ENCODE measurements at regions not wholly inside any gene's neighbourhood (a gene's known extent, or its start where the extent isn't known, plus 50 kb on each side); places are given as distances from the start of the nearest gene placed in this dataset.

- no peak for ATAC-seq
- no peak for DNase-seq
- Histone ChIP-seq H3K9me3 (no peaks in the 10 kb centered on the region), H3K4me1 (no peaks in the 10 kb centered on the region), H3K4me3 (no peak overlapping the region), H3K27ac (no peak overlapping the region), H3K36me3 (no peaks in the 10 kb centered on the region), H3K27me3 (no peaks in the 10 kb centered on the region)
- intact Hi-C loops (cut with DNase I) = no loop called here
- no peak for TF ChIP-seq CTCF (IDR thresholded peaks at IDR 0.05)
Measured at GRCh38 chr7:122211362-122211761, 67.3 kb upstream of the AASS start.

GRCh38 chr7:122206985-122207384, 62.9 kb upstream of the AASS start:
- no peak overlapping the region for H3K4me3 ChIP-seq
- no peaks in the 10 kb centered on the region for H3K9me3 ChIP-seq
- H3K27ac ChIP-seq = no peak overlapping the region
- H3K4me1 ChIP-seq = no peaks in the 10 kb centered on the region
- H3K36me3 ChIP-seq = no peaks in the 10 kb centered on the region
- DNase-seq (no peak), ATAC-seq (no peak)
- intact Hi-C loops (cut with DNase I) = no loop called here
- no peaks in the 10 kb centered on the region for H3K27me3 ChIP-seq
- TF ChIP-seq CTCF (IDR thresholded peaks at IDR 0.05) = no peak

DNA sequence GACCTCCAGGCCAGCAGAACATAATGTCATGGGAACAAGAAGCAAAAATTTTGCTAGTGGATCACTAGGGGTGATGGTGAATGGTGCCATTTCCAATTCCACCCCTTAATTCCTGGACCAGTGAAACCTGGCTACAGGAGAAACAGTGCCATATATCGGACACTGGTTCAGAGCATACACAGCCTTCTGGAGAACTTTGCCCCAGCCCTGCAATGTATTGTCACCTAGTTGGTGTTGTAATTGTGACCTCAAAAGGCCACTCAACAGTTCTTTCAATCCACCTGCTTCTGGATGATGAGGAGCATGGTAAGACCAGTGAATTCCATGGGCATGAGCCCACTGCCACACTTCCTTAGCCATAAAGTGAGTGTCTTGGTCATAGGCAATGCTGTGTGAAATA, 59.8 kb upstream of the AASS start:
- no peaks in the 10 kb centered on the region for H3K9me3 ChIP-seq
- intact Hi-C loops (cut with DNase I) = no loop called here
- no peak for ATAC-seq
- H3K4me1 ChIP-seq = no peaks in the 10 kb centered on the region
- no peak for DNase-seq
- H3K36me3 ChIP-seq = no peaks in the 10 kb centered on the region
- no peak overlapping the region for H3K27ac ChIP-seq
- TF ChIP-seq CTCF (IDR thresholded peaks at IDR 0.05) = no peak
- no peak overlapping the region for H3K4me3 ChIP-seq
- H3K27me3 ChIP-seq = no peaks in the 10 kb centered on the region

- Histone ChIP-seq H3K36me3 (no peaks in the 10 kb centered on the region), H3K27me3 (no peaks in the 10 kb centered on the region), H3K27ac (no peak overlapping the region), H3K4me3 (no peak overlapping the region), H3K9me3 (no peaks in the 10 kb centered on the region), H3K4me1 (no peaks in the 10 kb centered on the region)
- no peak for DNase-seq
- intact Hi-C loops (cut with DNase I) = no loop called here
- no peak for ATAC-seq
- TF ChIP-seq CTCF (IDR thresholded peaks at IDR 0.05) = no peak
Measured at GRCh38 chr7:122200888-122201287, 56.8 kb upstream of the AASS start.

DNA sequence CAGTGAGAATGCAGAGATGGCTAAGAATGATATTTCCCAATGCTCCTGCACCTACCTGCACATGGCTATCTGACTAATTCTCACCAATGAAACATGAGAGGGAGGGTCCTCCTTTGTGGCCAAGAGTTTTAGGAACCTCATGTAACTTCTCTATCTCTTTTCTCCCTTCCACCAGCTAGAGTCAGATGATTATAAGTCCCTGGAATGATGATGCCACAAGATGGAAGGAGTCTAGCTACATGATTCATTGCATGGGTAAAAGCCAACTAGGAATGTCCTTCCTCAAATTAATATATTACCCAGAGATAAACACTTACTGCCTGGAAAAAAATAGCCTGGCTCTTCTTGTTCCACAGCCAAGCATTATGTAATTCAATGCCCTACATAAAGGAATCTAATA, 55.1 kb upstream of the AASS start:
- Histone ChIP-seq H3K4me3 (no peak overlapping the region), H3K9me3 (no peaks in the 10 kb centered on the region), H3K27ac (no peak overlapping the region), H3K27me3 (no peaks in the 10 kb centered on the region), H3K4me1 (no peaks in the 10 kb centered on the region), H3K36me3 (no peaks in the 10 kb centered on the region)
- intact Hi-C loops (cut with DNase I) = no loop called here
- DNase-seq (no peak), ATAC-seq (peak; percentile 54)
- no peak for TF ChIP-seq CTCF (IDR thresholded peaks at IDR 0.05)

DNA sequence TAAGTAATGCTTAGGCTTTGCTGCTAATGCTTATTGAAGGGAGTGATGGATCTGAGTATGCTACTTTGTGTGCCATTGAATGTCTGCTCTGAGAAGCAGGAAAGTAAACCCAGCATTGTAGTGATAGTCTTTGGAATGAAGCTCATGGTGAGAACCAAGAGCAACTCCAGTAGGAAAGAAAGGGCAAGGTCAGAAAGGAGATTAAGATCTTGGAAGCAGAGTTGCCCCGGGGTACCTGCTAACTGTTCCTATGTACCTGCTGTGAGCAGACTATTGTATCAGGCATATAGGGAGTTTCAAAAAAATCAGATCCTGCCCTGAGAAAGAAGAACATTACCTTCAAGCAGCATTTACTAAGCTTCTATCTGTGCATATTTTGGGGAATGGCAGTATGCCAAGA, 54.5 kb upstream of the AASS start:
- Histone ChIP-seq H3K4me3 (no peak overlapping the region), H3K27ac (no peak overlapping the region), H3K36me3 (no peaks in the 10 kb centered on the region), H3K9me3 (no peaks in the 10 kb centered on the region), H3K4me1 (no peaks in the 10 kb centered on the region), H3K27me3 (no peaks in the 10 kb centered on the region)
- no peak for DNase-seq
- intact Hi-C loops (cut with DNase I) = no loop called here
- TF ChIP-seq CTCF (IDR thresholded peaks at IDR 0.05) = no peak
- ATAC-seq = no peak
